H1 (cell line): ENCODE measurements at regions not wholly inside any gene's neighbourhood (a gene's known extent, or its start where the extent isn't known, plus 50 kb on each side); places are given as distances from the start of the nearest gene placed in this dataset.

Experiments used
- CTCF ChIA-PET: fragments of 300-600 bp; sonication (Branson Sonifier 250); formaldehyde crosslinking; loops from one replicate; lab custom pipeline; 2021; ENCODE audit not compliant: partially characterized antibody; lab: Charles Lee
- POLR2A ChIA-PET: fragments of 300-600 bp; sonication (Branson Sonifier 250); formaldehyde crosslinking; loops from one replicate; lab custom pipeline; 2021; ENCODE audit warnings: inconsistent platforms; ENCODE audit not compliant: partially characterized antibody; lab: Charles Lee
- DNase-seq, 2 experiments: peaks; one replicate each; pipeline versions ENCODE4 v3.0.0 to v3.0.0-alpha.2; 2010 to 2022; ENCODE audit warnings: low spot score in 2 of 2, low read depth in 1 of 2, mixed read lengths in 1 of 2
- FAIRE-seq: peaks from 2 replicates; lab custom pipeline; 2011; peaks lifted over from hg19 to GRCh38; lab: Jason Lieb, UNC
- H2AFZ ChIP-seq: 2 replicates; pipeline ENCODE4 v1.8.1; 2012; ENCODE audit warnings: low read length, inconsistent platforms
- H2AK5ac ChIP-seq: 2 replicates; pipeline ENCODE4 v1.6.1; 2013; ENCODE audit warnings: low read depth, low read length
- H2BK120ac ChIP-seq: replicated peaks from 2 replicates; pipeline ENCODE3; 2013; ENCODE audit warnings: low read depth, low read length, inconsistent platforms
- H2BK12ac ChIP-seq: 2 replicates; pipeline ENCODE4 v1.6.1; 2013; ENCODE audit warnings: low read depth, low read length
- H2BK15ac ChIP-seq: 2 replicates; pipeline ENCODE4 v1.6.1; 2013; ENCODE audit warnings: low read length
- H2BK20ac ChIP-seq: 2 replicates; pipeline ENCODE4 v1.6.1; 2013; ENCODE audit warnings: low read length
- H2BK5ac ChIP-seq: 2 replicates; pipeline ENCODE4 v1.6.1; 2013; ENCODE audit warnings: low read depth, low read length
- H3K14ac ChIP-seq: 2 replicates; pipeline ENCODE4 v1.6.1; 2013; ENCODE audit warnings: inconsistent platforms; ENCODE audit not compliant: insufficient read length
- H3K18ac ChIP-seq: 2 replicates; pipeline ENCODE4 v1.6.1; 2013; ENCODE audit warnings: low read length; ENCODE audit errors: extremely low read depth
- H3K23ac ChIP-seq: 2 replicates; pipeline ENCODE4 v1.6.1; 2013; ENCODE audit warnings: inconsistent platforms; ENCODE audit not compliant: insufficient read length
- H3K23me2 ChIP-seq: 2 replicates; pipeline ENCODE4 v1.6.1; 2013; ENCODE audit warnings: low read depth, low read length
- H3K27ac ChIP-seq: 2 replicates; pipeline ENCODE4 v1.6.1; 2011; ENCODE audit warnings: low read depth, low read length, inconsistent platforms
- H3K27me3 ChIP-seq, 4 experiments: replicated peaks in 1 of 4; 1 replicate in 1 of 4; 2 replicates in 3 of 4; pipeline versions ENCODE4 v1.6.1 to v1.8.1; 2011 to 2013; ENCODE audit warnings: low read length in 3 of 4, mild to moderate bottlenecking in 3 of 4, inconsistent platforms in 2 of 4, mixed read lengths in 2 of 4, moderate library complexity in 1 of 4; ENCODE audit not compliant: control insufficient read depth in 3 of 4, insufficient read depth in 3 of 4; ENCODE audit errors: extremely low read depth in 1 of 4
- H3K36me3 ChIP-seq, 4 experiments: 2 replicates each; pipeline versions ENCODE4 v1.6.1 to v1.8.1; 2011 to 2013; ENCODE audit warnings: mild to moderate bottlenecking in 4 of 4, low read length in 3 of 4, moderate library complexity in 2 of 4, control low read depth in 1 of 4, inconsistent platforms in 1 of 4; ENCODE audit not compliant: insufficient read depth in 4 of 4, control insufficient read depth in 2 of 4
- H3K4ac ChIP-seq: replicated peaks from 2 replicates; pipeline ENCODE3; 2013; ENCODE audit warnings: low read length, low read depth, mixed read lengths, inconsistent platforms; ENCODE audit not compliant: insufficient read length
- H3K4me1 ChIP-seq, 4 experiments: replicated peaks in 1 of 4; 1 replicate in 1 of 4; 2 replicates in 3 of 4; pipeline versions ENCODE4 v1.6.1 to v1.8.1; 2011 to 2013; ENCODE audit warnings: low read length in 3 of 4, inconsistent platforms in 2 of 4, mixed read lengths in 1 of 4; ENCODE audit not compliant: insufficient read depth in 4 of 4, control insufficient read depth in 3 of 4
- H3K4me2 ChIP-seq, 2 experiments: 2 replicates each; pipeline versions ENCODE4 v1.6.1 to v1.8.1; 2011 to 2013; ENCODE audit warnings: low read depth in 2 of 2, low read length in 2 of 2, control low read depth in 1 of 2, inconsistent platforms in 1 of 2, mild to moderate bottlenecking in 1 of 2; ENCODE audit not compliant: insufficient read depth in 1 of 2
- H3K4me3 ChIP-seq, 4 experiments: fragments of 200-600, 300-600 bp in 1 of 4; sonication (generic), shearing (Covaris generic), sonication (Bioruptor Twin) in 1 of 4; 2 replicates each; pipeline versions ENCODE4 v1.5.1 to v1.8.1; 2011 to 2016; ENCODE audit warnings: low read length in 4 of 4, low read depth in 3 of 4, control low read depth in 2 of 4, inconsistent platforms in 2 of 4, mild to moderate bottlenecking in 2 of 4, mixed read lengths in 1 of 4, moderate library complexity in 1 of 4; ENCODE audit not compliant: insufficient read depth in 2 of 4; ENCODE audit errors: extremely low read depth in 1 of 4
- H3K56ac ChIP-seq: replicated peaks from 2 replicates; pipeline ENCODE3; 2013; ENCODE audit warnings: low read depth, mild to moderate bottlenecking, mixed read lengths, low read length, inconsistent platforms; ENCODE audit not compliant: insufficient read length
- H3K79me1 ChIP-seq: 2 replicates; pipeline ENCODE4 v1.6.1; 2013; ENCODE audit warnings: low read depth, low read length, control low read depth
- H3K79me2 ChIP-seq, 2 experiments: 2 replicates each; pipeline versions ENCODE4 v1.6.1 to v1.8.1; 2012 to 2013; ENCODE audit warnings: low read length in 2 of 2, mild to moderate bottlenecking in 2 of 2, inconsistent platforms in 1 of 2; ENCODE audit not compliant: insufficient read depth in 2 of 2, control insufficient read depth in 1 of 2
- H3K9ac ChIP-seq, 4 experiments: replicated peaks in 1 of 4; 1 replicate in 1 of 4; 2 replicates in 3 of 4; pipeline versions ENCODE4 v1.6.1 to v1.8.1; 2011 to 2013; ENCODE audit warnings: low read depth in 3 of 4, low read length in 3 of 4, control low read depth in 2 of 4, mild to moderate bottlenecking in 2 of 4, moderate library complexity in 2 of 4, inconsistent platforms in 1 of 4; ENCODE audit errors: extremely low read depth in 1 of 4
- H3K9me3 ChIP-seq, 2 experiments: 2 replicates each; pipeline versions ENCODE4 v1.6.1 to v1.8.1; 2012 to 2013; ENCODE audit warnings: mild to moderate bottlenecking in 2 of 2, moderate library complexity in 2 of 2, control low read depth in 1 of 2, inconsistent platforms in 1 of 2, low read depth in 1 of 2, low read length in 1 of 2, mixed read lengths in 1 of 2; ENCODE audit not compliant: insufficient read depth in 2 of 2
- H4K20me1 ChIP-seq, 2 experiments: replicated peaks in 1 of 2; 2 replicates each; pipeline versions ENCODE3 to v1.8.1; 2011 to 2013; ENCODE audit warnings: inconsistent platforms in 2 of 2, low read length in 2 of 2, mild to moderate bottlenecking in 1 of 2; ENCODE audit not compliant: insufficient read depth in 2 of 2, control insufficient read depth in 1 of 2
- H4K5ac ChIP-seq: 2 replicates; pipeline ENCODE4 v1.6.1; 2013; ENCODE audit warnings: low read length, low read depth, mixed read lengths, inconsistent platforms; ENCODE audit not compliant: insufficient read length
- H4K8ac ChIP-seq: 2 replicates; pipeline ENCODE4 v1.8.0; 2013; ENCODE audit warnings: mild to moderate bottlenecking, moderate library complexity, low read length, inconsistent platforms; ENCODE audit not compliant: insufficient read depth; ENCODE audit errors: extremely low read depth
- H4K91ac ChIP-seq: replicated peaks from 2 replicates; pipeline ENCODE3; 2013; ENCODE audit warnings: low read length, mixed read lengths, inconsistent platforms; ENCODE audit not compliant: insufficient read length
- ASH2L ChIP-seq: fragments of 200-600, 300-600 bp; sonication (generic); IDR thresholded peaks from one replicate; pipeline ENCODE4 v1.7.1; 2017; ENCODE audit warnings: low read length
- BACH1 ChIP-seq: IDR thresholded peaks from 2 replicates; pipeline ENCODE4 v1.6.1; 2012; ENCODE audit warnings: low read length, improper control_type of control experiment
- CBX5 ChIP-seq: fragments of 300-800, 300-1000 bp; sonication (generic); IDR thresholded peaks from 2 replicates; pipeline ENCODE4 v1.7.1; 2016; ENCODE audit warnings: antibody characterized with exemption, low read length, low read depth
- EGR1 ChIP-seq: IDR thresholded peaks from 2 replicates; pipeline ENCODE4 v1.6.1; 2011; ENCODE audit warnings: low read depth, low read length, borderline replicate concordance
- GABPA ChIP-seq: IDR thresholded peaks from 2 replicates; pipeline ENCODE4 v1.6.1; 2011; ENCODE audit warnings: mild to moderate bottlenecking, low read length, moderate library complexity, borderline replicate concordance; ENCODE audit not compliant: insufficient read depth
- GTF2F1 ChIP-seq: IDR thresholded peaks from 2 replicates; pipeline ENCODE4 v1.6.1; 2012; ENCODE audit warnings: low read depth, low read length, improper control_type of control experiment, borderline replicate concordance
- HDAC2 ChIP-seq, 2 experiments: fragments of 300-600 bp in 1 of 2; sonication (generic) in 1 of 2; IDR thresholded peaks; 2 replicates each; pipeline ENCODE4 v1.6.1; 2011 to 2012; ENCODE audit warnings: low read depth in 2 of 2, low read length in 2 of 2, mild to moderate bottlenecking in 2 of 2, moderate library complexity in 2 of 2, borderline replicate concordance in 1 of 2, inconsistent platforms in 1 of 2
- NRF1 ChIP-seq: IDR thresholded peaks from 2 replicates; pipeline ENCODE4 v1.6.1; 2011; ENCODE audit warnings: mild to moderate bottlenecking, low read depth, low read length, improper control_type of control experiment
- RAD21 ChIP-seq, 2 experiments: IDR thresholded peaks in 1 of 2; conservative IDR thresholded peaks in 1 of 2; 2 replicates each; pipeline ENCODE4 v1.6.1; 2011; ENCODE audit warnings: low read depth in 2 of 2, low read length in 2 of 2, improper control_type of control experiment in 1 of 2, inconsistent platforms in 1 of 2, mild to moderate bottlenecking in 1 of 2, moderate library complexity in 1 of 2
- RNF2 ChIP-seq: fragments of 200-900, 300-1000 bp; sonication (generic); IDR thresholded peaks from 2 replicates; pipeline ENCODE4 v1.7.1; 2016; ENCODE audit warnings: borderline replicate concordance, low read depth, mild to moderate bottlenecking, antibody characterized with exemption, low read length; ENCODE audit not compliant: poor library complexity, severe bottlenecking; ENCODE audit errors: missing control alignments
- TEAD4 ChIP-seq: IDR thresholded peaks from 2 replicates; pipeline ENCODE4 v1.6.1; 2012; ENCODE audit warnings: low read depth, low read length, inconsistent platforms, mixed read lengths
- WGBS, 2 experiments: shearing (Covaris generic) in 1 of 2; methylation state at CpG; one replicate each; pipeline versions ENCODE4 v1.1.6 to v1.1.7; 2013 to 2015; ENCODE audit warnings: low lambda C conversion rate in 2 of 2, mixed read lengths in 2 of 2, inconsistent platforms in 1 of 2, low coverage in 1 of 2, missing lambda C conversion rate in 1 of 2; ENCODE audit not compliant: insufficient replicate concordance in 2 of 2, insufficient coverage in 1 of 2, insufficient read length in 1 of 2; ENCODE audit errors: extremely low coverage in 1 of 2, missing lambda C conversion rate in 1 of 2; 5-methylcytosine and 5-hydroxymethylcytosine counted together

- no peak overlapping the region for H2AK5ac ChIP-seq
- H3K27me3 ChIP-seq = no peaks in the 10 kb centered on the region
- H3K79me2 ChIP-seq = no peaks in the 10 kb centered on the region
- no peak overlapping the region for H3K56ac ChIP-seq
- no peak overlapping the region for H3K27ac ChIP-seq
- no peaks in the 10 kb centered on the region for H3K9me3 ChIP-seq
- no peak overlapping the region for H3K4me2 ChIP-seq
- H3K36me3 ChIP-seq = no peaks in the 10 kb centered on the region
- no peak overlapping the region for H3K18ac ChIP-seq
- POLR2A ChIA-PET = no interaction called here
- H2AFZ ChIP-seq = no peak overlapping the region
- H2BK5ac ChIP-seq = no peak overlapping the region
- CTCF ChIA-PET = interaction anchor here (0.6 kb wide), 1 partner anchor 105 kb away, joined by 3 read pairs; no protein-coding TSS in a partner anchor
- no peak overlapping the region for H3K23ac ChIP-seq
- H2BK120ac ChIP-seq = no peak overlapping the region
- no peak overlapping the region for H3K4ac ChIP-seq
- no peak overlapping the region for H3K14ac ChIP-seq
- no peak for DNase-seq
- FAIRE-seq = no peak
- H2BK15ac ChIP-seq = no peak overlapping the region
- 85% methylated on average over 2 of the region's 2 CpGs; no CpG with 5 or more reads in 1 of the 2 experiments for WGBS, 2 experiments
- no peaks in the 10 kb centered on the region for H4K20me1 ChIP-seq
- H4K8ac ChIP-seq = no peak overlapping the region
- H3K79me1 ChIP-seq = no peaks in the 10 kb centered on the region
- no peak overlapping the region for H4K91ac ChIP-seq
- H3K4me3 ChIP-seq = no peak overlapping the region
- no peak overlapping the region for H3K9ac ChIP-seq
- no peak overlapping the region for H4K5ac ChIP-seq
- H3K4me1 ChIP-seq = no peaks in the 10 kb centered on the region
- no peaks in the 10 kb centered on the region for H3K23me2 ChIP-seq
- H2BK12ac ChIP-seq = no peak overlapping the region
- H2BK20ac ChIP-seq = no peak overlapping the region
- no peak for TF ChIP-seq GTF2F1
- no peak for TF ChIP-seq EGR1
- no peak for TF ChIP-seq RNF2
- no peak for TF ChIP-seq RAD21 (IDR thresholded peaks at IDR 0.05 in 1 of 2, conservative IDR thresholded peaks at IDR 0.05 in 1 of 2; ENCODE audit: low read depth in 2 of 2, low read length in 2 of 2)
- TF ChIP-seq ASH2L = no peak
- TF ChIP-seq HDAC2 (IDR thresholded peaks at IDR 0.05; ENCODE audit: borderline replicate concordance in 1 of 2, low read depth in 2 of 2, low read length in 2 of 2) = no peak
- no peak for TF ChIP-seq CBX5
- no peak for TF ChIP-seq NRF1
- TF ChIP-seq GABPA = no peak
- no peak for TF ChIP-seq TEAD4
- no peak for TF ChIP-seq BACH1
Observed at GRCh38 chr12:74620921-74621320, 83.3 kb downstream of the ATXN7L3B start.
